T-helper 1 cell treated with Interleukin-12 subunit alpha and Interleukin-12 subunit beta and Interleukin-4 antibody, amounts not matched to agents 30 μg/mL and 1 μg/mL, for 36 hours (primary cell): ENCODE measurements at regions not wholly inside any gene's neighbourhood (a gene's known extent, or its start where the extent isn't known, plus 50 kb on each side); places are given as distances from the start of the nearest gene placed in this dataset.
"Not testable (repeated sequence)": the region's sequence is repeated elsewhere in the genome, so short reads cannot be mapped to it uniquely, and the experiment has no call there.

Experiments
- H3K27ac Mint-ChIP-seq: one replicate; pipeline ENCODE4 v1.8.0; 2021; ENCODE audit warnings: mild to moderate bottlenecking, mixed read lengths
- H3K27me3 Mint-ChIP-seq: one replicate; pipeline ENCODE4 v1.8.0; 2021; ENCODE audit warnings: low read depth, mixed read lengths
- H3K36me3 Mint-ChIP-seq: one replicate; pipeline ENCODE4 v1.8.0; 2021; ENCODE audit warnings: low read depth, mixed read lengths
- H3K4me1 Mint-ChIP-seq: one replicate; pipeline ENCODE4 v1.8.0; 2021; ENCODE audit warnings: low read depth, mixed read lengths
- H3K4me3 Mint-ChIP-seq: one replicate; pipeline ENCODE4 v1.8.0; 2021; ENCODE audit warnings: mild to moderate bottlenecking, moderate library complexity, mixed read lengths
- H3K9me3 Mint-ChIP-seq: one replicate; pipeline ENCODE4 v1.8.0; 2021; ENCODE audit warnings: mixed read lengths

- Mint-ChIP-seq H3K4me3 (no peak overlapping the region), H3K9me3 (peaks cover 50% of the 10 kb centered on the region), H3K4me1 (no peaks in the 10 kb centered on the region), H3K27me3 (no peaks in the 10 kb centered on the region), H3K36me3 (peaks cover 42% of the 10 kb centered on the region), H3K27ac (no peak overlapping the region)
These were observed 108.1 kb upstream of the FOXN3 start for GRCh38 chr14:89524990-89525667.

GRCh38 chr14:89524412-89524811, 107.4 kb upstream of the FOXN3 start:
- H3K4me3 Mint-ChIP-seq = no peak overlapping the region
- no peak overlapping the region for H3K27ac Mint-ChIP-seq
- no peaks in the 10 kb centered on the region for H3K4me1 Mint-ChIP-seq
- no peaks in the 10 kb centered on the region for H3K27me3 Mint-ChIP-seq
- H3K9me3 Mint-ChIP-seq = peaks cover 48% of the 10 kb centered on the region
- peaks cover 42% of the 10 kb centered on the region for H3K36me3 Mint-ChIP-seq

DNA sequence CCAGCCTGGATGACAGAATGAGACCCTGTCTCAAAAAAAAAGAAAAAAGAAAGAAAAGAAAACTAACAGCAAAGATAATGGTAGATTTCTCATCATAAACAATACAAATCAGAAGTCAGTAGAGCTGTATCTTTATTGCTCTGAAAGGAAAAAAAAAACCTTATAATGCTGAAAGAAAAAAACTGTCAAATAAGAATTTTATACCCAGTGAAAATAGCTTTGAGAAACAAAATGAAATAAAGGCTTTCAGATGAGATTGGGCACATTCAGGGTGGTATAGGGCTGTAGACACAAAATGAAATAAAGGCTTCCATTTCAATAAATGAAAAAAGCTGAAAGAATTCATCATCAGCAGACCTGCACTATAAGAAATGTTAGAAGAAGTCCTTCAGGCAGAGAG, 105.0 kb upstream of the FOXN3 start:
- Mint-ChIP-seq H3K27ac (no peak overlapping the region), H3K36me3 (peaks cover 50% of the 10 kb centered on the region), H3K9me3 (peaks cover 42% of the 10 kb centered on the region), H3K4me1 (peaks cover 11% of the 10 kb centered on the region), H3K27me3 (no peaks in the 10 kb centered on the region), H3K4me3 (no peak overlapping the region)

DNA sequence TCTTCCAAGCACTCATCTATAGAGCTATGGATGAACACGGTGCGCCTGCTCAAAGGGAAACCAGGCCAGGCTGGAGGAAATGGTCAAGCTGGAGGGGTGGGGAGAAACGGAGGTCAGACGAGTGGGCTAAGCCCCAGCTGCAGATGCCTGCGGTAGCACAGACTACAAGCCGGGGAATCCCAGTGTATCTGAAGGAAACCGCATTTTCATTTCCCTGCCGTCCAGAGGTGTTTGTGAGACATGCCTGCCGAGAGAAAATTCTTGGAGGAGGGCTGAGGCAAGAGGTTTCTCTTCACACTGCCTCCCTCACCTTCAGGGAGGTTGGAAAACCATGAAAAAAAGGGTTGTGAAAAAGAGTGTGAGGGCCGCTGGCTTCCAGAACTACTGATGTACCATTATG, 102.0 kb upstream of the FOXN3 start:
- Mint-ChIP-seq H3K27ac (no peak overlapping the region), H3K36me3 (peaks cover 47% of the 10 kb centered on the region), H3K4me1 (peaks cover 11% of the 10 kb centered on the region), H3K4me3 (no peak overlapping the region), H3K9me3 (peaks cover 26% of the 10 kb centered on the region), H3K27me3 (no peaks in the 10 kb centered on the region)

DNA sequence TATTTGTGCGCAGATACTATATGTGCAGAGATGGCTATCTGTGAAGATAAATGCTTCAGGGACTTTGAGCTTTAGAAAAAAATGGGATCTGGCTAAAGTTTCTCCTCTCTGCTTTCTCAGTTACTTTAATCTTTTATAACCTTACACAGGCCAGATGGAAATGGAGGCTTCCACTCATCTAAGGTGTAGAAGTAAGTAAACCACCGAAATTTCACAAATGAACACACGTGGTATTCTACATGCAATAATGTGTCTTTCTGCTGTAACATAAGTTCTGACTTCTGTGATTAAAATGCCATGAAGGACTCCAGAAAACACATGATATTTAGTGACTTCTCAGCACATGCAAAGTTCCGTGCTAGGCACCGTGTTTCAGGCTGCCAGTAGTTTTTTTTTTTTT, 99.1 kb upstream of the FOXN3 start:
- H3K4me1 Mint-ChIP-seq = peaks cover 22% of the 10 kb centered on the region
- no peaks in the 10 kb centered on the region for H3K27me3 Mint-ChIP-seq
- peaks cover 6% of the 10 kb centered on the region for H3K9me3 Mint-ChIP-seq
- no peak overlapping the region for H3K4me3 Mint-ChIP-seq
- H3K36me3 Mint-ChIP-seq = peaks cover 51% of the 10 kb centered on the region
- no peak overlapping the region for H3K27ac Mint-ChIP-seq

DNA sequence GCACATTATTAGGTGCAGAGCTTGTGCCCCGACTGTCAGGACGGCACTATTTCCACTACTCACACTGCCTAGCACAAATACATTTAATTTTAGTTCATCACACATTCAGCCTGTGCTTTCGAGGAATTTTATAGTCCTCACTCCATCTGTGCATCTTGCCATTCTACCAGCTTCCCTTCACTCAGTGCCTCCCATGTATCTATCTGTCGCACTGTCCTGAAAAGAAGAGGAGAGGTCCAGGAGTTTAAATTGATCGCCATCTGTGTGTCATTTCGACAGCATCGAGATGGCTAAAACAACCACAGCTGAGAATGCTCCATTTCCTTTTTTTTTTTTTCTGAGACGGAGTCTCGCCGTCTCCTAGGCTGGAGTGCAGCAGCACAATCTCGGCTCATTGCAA, 97.6 kb upstream of the FOXN3 start:
- Mint-ChIP-seq H3K27ac (no peak overlapping the region), H3K4me1 (peaks cover 35% of the 10 kb centered on the region), H3K9me3 (peaks cover 3% of the 10 kb centered on the region), H3K36me3 (peaks cover 44% of the 10 kb centered on the region), H3K4me3 (no peak overlapping the region), H3K27me3 (no peaks in the 10 kb centered on the region)

DNA sequence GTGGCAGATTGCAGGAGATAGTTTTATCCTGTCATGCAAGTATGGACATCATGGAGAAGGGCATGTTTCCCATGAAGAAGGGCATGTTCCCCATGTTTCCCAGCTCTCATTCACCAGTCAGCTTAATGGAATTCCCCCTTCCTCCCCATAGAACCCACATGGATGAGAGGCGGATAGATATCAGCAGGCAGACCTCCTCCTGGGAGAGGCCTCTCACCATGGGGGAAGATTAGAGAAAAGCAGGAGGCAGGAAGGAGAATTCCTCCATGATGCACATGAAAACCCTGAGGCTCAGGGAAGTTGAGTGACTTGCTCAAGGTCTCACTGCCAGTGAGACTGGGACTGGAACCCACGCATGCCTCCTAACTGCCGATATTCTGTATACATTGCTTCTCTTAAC, 92.9 kb upstream of the FOXN3 start:
- peak overlapping the region; percentile 97 for H3K27ac Mint-ChIP-seq
- no peaks in the 10 kb centered on the region for H3K27me3 Mint-ChIP-seq
- peaks cover 44% of the 10 kb centered on the region for H3K4me1 Mint-ChIP-seq
- peak overlapping the region; percentile 73 for H3K4me3 Mint-ChIP-seq
- H3K36me3 Mint-ChIP-seq = peaks cover 23% of the 10 kb centered on the region
- peaks cover 3% of the 10 kb centered on the region for H3K9me3 Mint-ChIP-seq

DNA sequence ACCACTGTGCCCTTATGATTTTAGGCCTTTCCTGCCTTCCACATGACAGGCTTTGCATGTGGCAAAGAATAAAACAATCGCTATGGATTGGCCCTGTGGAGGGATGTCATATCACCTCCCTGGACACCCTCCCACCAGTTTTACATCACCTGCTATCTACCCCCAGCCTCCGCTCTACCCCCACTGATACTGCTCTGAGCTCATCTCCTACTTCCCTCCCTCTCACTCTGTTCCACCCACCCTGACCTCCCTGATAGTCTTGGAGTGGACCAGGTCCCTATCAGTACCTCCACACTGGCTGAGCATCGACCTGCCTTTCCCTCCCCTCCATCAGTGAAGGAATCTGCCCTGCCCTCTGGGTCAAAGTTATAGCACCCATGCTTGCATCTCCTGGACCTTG, 91.8 kb upstream of the FOXN3 start:
- Mint-ChIP-seq H3K9me3 (peaks cover 2% of the 10 kb centered on the region), H3K4me3 (peak overlapping the region; percentile 14), H3K4me1 (peaks cover 55% of the 10 kb centered on the region), H3K36me3 (peaks cover 22% of the 10 kb centered on the region), H3K27me3 (no peaks in the 10 kb centered on the region), H3K27ac (no peak overlapping the region)

GRCh38 chr14:89507926-89508460, 91.0 kb upstream of the FOXN3 start:
- no peak overlapping the region for H3K4me3 Mint-ChIP-seq
- H3K4me1 Mint-ChIP-seq = peaks cover 59% of the 10 kb centered on the region

DNA sequence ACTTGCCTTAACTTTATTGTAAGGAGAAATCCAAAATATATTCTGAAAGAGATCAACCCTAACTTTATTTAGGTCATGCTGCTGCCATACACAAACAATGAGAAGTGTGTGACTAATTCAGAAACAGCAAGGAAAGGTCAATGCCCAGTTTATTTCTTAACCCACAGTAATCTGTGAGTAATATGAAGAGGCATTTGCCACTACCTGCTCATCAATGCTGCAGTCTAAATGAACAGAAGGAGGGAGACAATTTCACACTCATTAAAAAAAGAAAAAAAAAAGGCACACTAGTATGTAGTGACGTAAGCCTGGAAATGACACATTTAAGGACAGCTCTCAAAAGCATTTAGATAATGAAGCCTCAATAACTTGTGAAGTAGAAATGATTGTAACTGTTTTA, 90.5 kb upstream of the FOXN3 start:
- H3K4me3 Mint-ChIP-seq = no peak overlapping the region
- peak overlapping the region; percentile 68 for H3K27ac Mint-ChIP-seq
- peaks cover 59% of the 10 kb centered on the region for H3K4me1 Mint-ChIP-seq

More at GRCh38 chr14:89507926-89508460, 91.0 kb upstream of the FOXN3 start:
- Mint-ChIP-seq H3K36me3 (peaks cover 23% of the 10 kb centered on the region), H3K9me3 (no peaks in the 10 kb centered on the region), H3K27ac (peak overlapping the region; percentile 68), H3K27me3 (no peaks in the 10 kb centered on the region)

DNA sequence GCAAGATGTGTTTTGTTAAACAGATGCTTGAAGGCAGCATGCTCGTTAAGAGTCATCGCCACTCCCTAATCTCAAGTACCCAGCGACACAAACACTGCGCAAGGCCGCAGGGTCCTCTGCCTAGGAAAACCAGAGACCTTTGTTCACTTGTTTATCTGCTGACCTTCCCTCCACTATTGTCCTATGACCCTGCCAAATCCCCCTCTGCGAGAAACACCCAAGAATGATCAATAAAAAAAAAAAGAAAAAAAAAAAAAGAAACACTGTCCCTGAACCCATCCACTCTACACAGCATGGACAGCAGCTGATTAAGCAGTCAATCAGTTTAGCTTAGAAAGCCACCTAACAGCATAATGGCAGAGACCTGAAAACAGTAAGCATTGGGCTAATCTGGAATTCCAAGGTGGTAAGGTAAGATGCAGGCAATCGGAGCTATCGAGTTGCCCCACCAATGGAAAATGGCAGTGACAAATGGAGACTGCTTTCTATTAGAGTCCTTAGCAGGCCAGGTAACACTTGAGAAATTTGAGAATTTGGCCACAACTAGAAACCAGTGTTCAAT, 89.9 kb upstream of the FOXN3 start:
- H3K4me1 Mint-ChIP-seq = peaks cover 56% of the 10 kb centered on the region
- H3K4me3 Mint-ChIP-seq = not testable (repeated sequence)

More for the DNA sequence above, 90.5 kb upstream of the FOXN3 start:
- H3K27me3 Mint-ChIP-seq = no peaks in the 10 kb centered on the region
- H3K9me3 Mint-ChIP-seq = no peaks in the 10 kb centered on the region
- H3K36me3 Mint-ChIP-seq = peaks cover 22% of the 10 kb centered on the region

GRCh38 chr14:89504602-89505313, 87.7 kb upstream of the FOXN3 start:
- Mint-ChIP-seq H3K4me3 (no peak overlapping the region), H3K4me1 (peaks cover 37% of the 10 kb centered on the region), H3K27me3 (no peaks in the 10 kb centered on the region), H3K36me3 (peaks cover 15% of the 10 kb centered on the region), H3K27ac (peak overlapping the region; percentile 17), H3K9me3 (no peaks in the 10 kb centered on the region)

More for the DNA sequence above, 89.9 kb upstream of the FOXN3 start:
- H3K27me3 Mint-ChIP-seq, H3K9me3 Mint-ChIP-seq, H3K27ac Mint-ChIP-seq: not testable (repeated sequence)
- H3K36me3 Mint-ChIP-seq = peaks cover 16% of the 10 kb centered on the region

- peaks cover 33% of the 10 kb centered on the region for H3K4me1 Mint-ChIP-seq
- no peaks in the 10 kb centered on the region for H3K27me3 Mint-ChIP-seq
- no peak overlapping the region for H3K4me3 Mint-ChIP-seq
- no peak overlapping the region for H3K27ac Mint-ChIP-seq
- H3K9me3 Mint-ChIP-seq = no peaks in the 10 kb centered on the region
- H3K36me3 Mint-ChIP-seq = peaks cover 13% of the 10 kb centered on the region
These were observed 87.1 kb upstream of the FOXN3 start for GRCh38 chr14:89504091-89504490.

- Mint-ChIP-seq H3K27me3 (no peaks in the 10 kb centered on the region), H3K36me3 (peaks cover 9% of the 10 kb centered on the region), H3K27ac (no peak overlapping the region), H3K4me3 (no peak overlapping the region), H3K4me1 (peaks cover 27% of the 10 kb centered on the region), H3K9me3 (no peaks in the 10 kb centered on the region)
These were observed 86.5 kb upstream of the FOXN3 start for GRCh38 chr14:89503431-89503996.
